NCI-H460 (cell line): ENCODE measurements at regions not wholly inside any gene's neighbourhood (a gene's known extent, or its start where the extent isn't known, plus 50 kb on each side); places are given as distances from the start of the nearest gene placed in this dataset.

ENCODE experiments used
- DNase-seq: peaks from one replicate; pipeline ENCODE4 v3.0.0-alpha.2; 2016; ENCODE audit warnings: low read depth; ENCODE audit errors: extremely low read depth

GRCh38 chr20:16944745-16945144 is 196.6 kb downstream of the OTOR start:
- peak; percentile 54 for DNase-seq

- no peak for DNase-seq
These were observed 197.5 kb downstream of the OTOR start for GRCh38 chr20:16945619-16946018.

GRCh38 chr20:16946097-16946496 is 197.9 kb downstream of the OTOR start:
- no peak for DNase-seq

GRCh38 chr20:16947479-16947878 is 199.3 kb downstream of the OTOR start:
- DNase-seq: no peak

GRCh38 chr20:16951876-16952275 is 203.7 kb downstream of the OTOR start:
- no peak for DNase-seq

- DNase-seq: no peak
These were observed 204.8 kb downstream of the OTOR start for GRCh38 chr20:16952965-16953364.

GRCh38 chr20:16953858-16954257 is 205.7 kb downstream of the OTOR start:
- DNase-seq: no peak

- no peak for DNase-seq
These were observed 207.3 kb downstream of the OTOR start for GRCh38 chr20:16955462-16955861.

GRCh38 chr20:16955971-16956370 is 207.8 kb downstream of the OTOR start:
- no peak for DNase-seq

GRCh38 chr20:16965401-16965800 is 217.2 kb downstream of the OTOR start:
- no peak for DNase-seq

GRCh38 chr20:16966276-16966880 is 218.2 kb downstream of the OTOR start:
- DNase-seq: no peak

GRCh38 chr20:16968099-16968498 is 219.9 kb downstream of the OTOR start:
- no peak for DNase-seq

GRCh38 chr20:16970776-16971175 is 222.6 kb downstream of the OTOR start:
- no peak for DNase-seq

- no peak for DNase-seq
These were observed 226.1 kb downstream of the OTOR start for GRCh38 chr20:16974080-16974854.

GRCh38 chr20:16974855-16975162 is 226.7 kb downstream of the OTOR start:
- DNase-seq: no peak

GRCh38 chr20:16975682-16976081 is 227.5 kb downstream of the OTOR start:
- no peak for DNase-seq

GRCh38 chr20:16978497-16978896 is 230.3 kb downstream of the OTOR start:
- no peak for DNase-seq

- no peak for DNase-seq
These were observed 234.1 kb downstream of the OTOR start for GRCh38 chr20:16982091-16982726.

GRCh38 chr20:16984481-16984880 is 236.3 kb downstream of the OTOR start:
- DNase-seq: no peak

- DNase-seq: no peak
These were observed 223.5 kb upstream of the PCSK2 start for GRCh38 chr20:17003170-17003870.

- DNase-seq: no peak
These were observed 216.7 kb upstream of the PCSK2 start for GRCh38 chr20:17010181-17010580.
